Smooth muscle cell (in vitro differentiated cells): ENCODE measurements at regions not wholly inside any gene's neighbourhood (a gene's known extent, or its start where the extent isn't known, plus 50 kb on each side); places are given as distances from the start of the nearest gene placed in this dataset.

Experiments used
- DNase-seq: peaks from one replicate; lab custom pipeline; 2025; ENCODE audit not compliant: unreplicated experiment; lab: John Stamatoyannopoulos, UW
- H2AFZ ChIP-seq: fragments of 200-600 bp; sonication (generic); 2 replicates; pipeline ENCODE4 v1.6.0; 2016; ENCODE audit warnings: antibody characterized with exemption, low read depth, mild to moderate bottlenecking
- H3F3A ChIP-seq: fragments of 200-600 bp; sonication (generic); 2 replicates; pipeline ENCODE4 v1.6.0; 2017; ENCODE audit warnings: antibody characterized with exemption, low read depth
- H3K27ac ChIP-seq: fragments of 200-600 bp; sonication (generic); 2 replicates; pipeline ENCODE4 v1.5.1; 2016; ENCODE audit warnings: low read depth, mild to moderate bottlenecking
- H3K27me3 ChIP-seq: fragments of 200-600 bp; sonication (generic); 2 replicates; pipeline ENCODE4 v1.6.1; 2016; ENCODE audit warnings: low read depth, mild to moderate bottlenecking
- H3K36me3 ChIP-seq: fragments of 200-600 bp; sonication (generic); 2 replicates; pipeline ENCODE4 v1.5.1; 2016; ENCODE audit warnings: low read depth
- H3K4me1 ChIP-seq: fragments of 200-600 bp; sonication (generic); 2 replicates; pipeline ENCODE4 v1.5.1; 2016; ENCODE audit warnings: low read depth
- H3K4me2 ChIP-seq: fragments of 200-600 bp; sonication (generic); 2 replicates; pipeline ENCODE4 v1.6.0; 2016; ENCODE audit warnings: mild to moderate bottlenecking
- H3K4me3 ChIP-seq: fragments of 200-600 bp; sonication (generic); 2 replicates; pipeline ENCODE4 v1.5.1; 2016; ENCODE audit warnings: mild to moderate bottlenecking
- H3K79me2 ChIP-seq: fragments of 200-600 bp; sonication (generic); 2 replicates; pipeline ENCODE4 v1.6.0; 2016; ENCODE audit warnings: low read depth, mild to moderate bottlenecking
- H3K9ac ChIP-seq: fragments of 200-600 bp; sonication (generic); 2 replicates; pipeline ENCODE4 v1.6.0; 2016; ENCODE audit warnings: low read depth
- H3K9me3 ChIP-seq: fragments of 200-600 bp; sonication (generic); replicated peaks from 2 replicates; pipeline ENCODE4 v1.5.1; 2016; ENCODE audit warnings: low read depth
- H4K20me1 ChIP-seq: fragments of 200-600 bp; sonication (generic); 2 replicates; pipeline ENCODE4 v1.6.0; 2016; ENCODE audit warnings: low read depth
- CTCF ChIP-seq: fragments of 200-600 bp; sonication (generic); IDR thresholded peaks from 2 replicates; pipeline ENCODE4 v1.5.1; 2017; ENCODE audit warnings: borderline replicate concordance, mild to moderate bottlenecking, antibody characterized with exemption; ENCODE audit not compliant: insufficient read depth, poor library complexity, severe bottlenecking
- WGBS: methylation state at CpG from one replicate; pipeline ENCODE4 v1.1.7; 2016; ENCODE audit warnings: low lambda C conversion rate; 5-methylcytosine and 5-hydroxymethylcytosine counted together

GRCh38 chr9:118640836-118641560, 728.2 kb downstream of the BRINP1 start:
- no peak for DNase-seq
- H3K79me2 ChIP-seq = no peaks in the 10 kb centered on the region
- no peaks in the 10 kb centered on the region for H3K27me3 ChIP-seq
- H2AFZ ChIP-seq = no peak overlapping the region
- no peak for TF ChIP-seq CTCF
- no peak overlapping the region for H3K27ac ChIP-seq
- H3K4me1 ChIP-seq = no peaks in the 10 kb centered on the region
- H3F3A ChIP-seq = no peaks in the 10 kb centered on the region
- 88% methylated on average over 7 of the region's 7 CpGs for WGBS
- no peaks in the 10 kb centered on the region for H3K36me3 ChIP-seq
- H3K4me2 ChIP-seq = no peak overlapping the region
- H3K9ac ChIP-seq = no peak overlapping the region
- H3K9me3 ChIP-seq = peaks cover 8% of the 10 kb centered on the region
- no peak overlapping the region for H3K4me3 ChIP-seq
- H4K20me1 ChIP-seq = no peaks in the 10 kb centered on the region

GRCh38 chr9:118643118-118643517, 726.1 kb downstream of the BRINP1 start:
- no peak for DNase-seq
- no peak for TF ChIP-seq CTCF
- Histone ChIP-seq H3K4me3 (no peak overlapping the region), H3K9me3 (peaks cover 8% of the 10 kb centered on the region), H3K4me1 (no peaks in the 10 kb centered on the region), H3K9ac (no peak overlapping the region), H3K36me3 (no peaks in the 10 kb centered on the region), H3K27ac (no peak overlapping the region), H3K27me3 (no peaks in the 10 kb centered on the region), H2AFZ (no peak overlapping the region), H4K20me1 (no peaks in the 10 kb centered on the region), H3K4me2 (no peak overlapping the region), H3F3A (no peaks in the 10 kb centered on the region), H3K79me2 (no peaks in the 10 kb centered on the region)
- 27% methylated on average over 2 of the region's 2 CpGs for WGBS

- Histone ChIP-seq H2AFZ (no peak overlapping the region), H3K4me3 (no peak overlapping the region), H3K9ac (no peak overlapping the region), H3K4me1 (no peaks in the 10 kb centered on the region), H3K27me3 (no peaks in the 10 kb centered on the region), H3F3A (no peaks in the 10 kb centered on the region), H3K79me2 (no peaks in the 10 kb centered on the region), H3K4me2 (no peak overlapping the region), H4K20me1 (no peaks in the 10 kb centered on the region), H3K27ac (no peak overlapping the region), H3K9me3 (peaks cover 4% of the 10 kb centered on the region), H3K36me3 (no peaks in the 10 kb centered on the region)
- no peak for TF ChIP-seq CTCF
- 96% methylated on average over 1 of the region's 1 CpG for WGBS
- no peak for DNase-seq
Measured at GRCh38 chr9:118644066-118644465, 725.2 kb downstream of the BRINP1 start.

GRCh38 chr9:118647331-118647730, 721.9 kb downstream of the BRINP1 start:
- Histone ChIP-seq H3K4me1 (no peaks in the 10 kb centered on the region), H3K27me3 (no peaks in the 10 kb centered on the region), H3K4me2 (no peak overlapping the region), H3K9me3 (no peaks in the 10 kb centered on the region), H2AFZ (no peak overlapping the region), H3K27ac (no peak overlapping the region), H4K20me1 (no peaks in the 10 kb centered on the region), H3K4me3 (no peak overlapping the region), H3F3A (no peaks in the 10 kb centered on the region), H3K36me3 (no peaks in the 10 kb centered on the region), H3K79me2 (no peaks in the 10 kb centered on the region), H3K9ac (no peak overlapping the region)
- DNase-seq = no peak
- TF ChIP-seq CTCF = no peak
- WGBS = 14% methylated on average over 1 of the region's 1 CpG
